HUES64 (cell line): ENCODE measurements at regions not wholly inside any gene's neighbourhood (a gene's known extent, or its start where the extent isn't known, plus 50 kb on each side); places are given as distances from the start of the nearest gene placed in this dataset.

Experiments used
- H3K27ac ChIP-seq: 2 replicates; pipeline ENCODE4 v1.7.0; 2013; ENCODE audit warnings: low read depth, low read length, inconsistent platforms
- H3K27me3 ChIP-seq: 2 replicates; pipeline ENCODE4 v1.6.1; 2013; ENCODE audit warnings: mild to moderate bottlenecking, low read length; ENCODE audit not compliant: insufficient read depth
- H3K36me3 ChIP-seq: 2 replicates; pipeline ENCODE4 v1.6.1; 2013; ENCODE audit warnings: mild to moderate bottlenecking, low read length; ENCODE audit not compliant: insufficient read depth
- H3K4me1 ChIP-seq: 2 replicates; pipeline ENCODE4 v1.6.1; 2013; ENCODE audit warnings: mild to moderate bottlenecking, low read length, moderate library complexity; ENCODE audit not compliant: insufficient read depth
- H3K4me3 ChIP-seq: 2 replicates; pipeline ENCODE4 v1.5.1; 2013; ENCODE audit warnings: mild to moderate bottlenecking, low read length, moderate library complexity
- H3K9ac ChIP-seq: 2 replicates; pipeline ENCODE4 v1.6.1; 2013; ENCODE audit warnings: mild to moderate bottlenecking, low read depth, low read length
- H3K9me3 ChIP-seq: 2 replicates; pipeline ENCODE4 v1.6.1; 2013; ENCODE audit warnings: low read depth, low read length; ENCODE audit not compliant: insufficient read depth
- WGBS: fragments of 150-250, 120-280 bp; methylation state at CpG from one replicate; pipeline ENCODE4 v1.1.7; 2013; ENCODE audit warnings: missing lambda C conversion rate; 5-methylcytosine and 5-hydroxymethylcytosine counted together

- Histone ChIP-seq H3K4me3 (no peak overlapping the region), H3K27ac (no peak overlapping the region), H3K36me3 (no peaks in the 10 kb centered on the region), H3K9ac (no peak overlapping the region), H3K9me3 (no peaks in the 10 kb centered on the region), H3K27me3 (no peaks in the 10 kb centered on the region; the same call in 1 of the 2 replicates), H3K4me1 (peaks cover 9% of the 10 kb centered on the region)
- WGBS, result 42% methylated on average over 6 of the region's 6 CpGs
Measured at GRCh38 chr3:72134989-72135451, 350.1 kb upstream of the PROK2 start.

GRCh38 chr3:72133329-72134011, 348.5 kb upstream of the PROK2 start:
- 90% methylated on average over 7 of the region's 7 CpGs for WGBS
- Histone ChIP-seq H3K9me3 (no peaks in the 10 kb centered on the region), H3K36me3 (no peaks in the 10 kb centered on the region), H3K9ac (no peak overlapping the region), H3K4me1 (peaks cover 9% of the 10 kb centered on the region), H3K27ac (no peak overlapping the region), H3K27me3 (no peaks in the 10 kb centered on the region; the same call in 1 of the 2 replicates), H3K4me3 (no peak overlapping the region)

- no peaks in the 10 kb centered on the region for H3K9me3 ChIP-seq
- 75% methylated on average over 1 of the region's 1 CpG for WGBS
- H3K9ac ChIP-seq, result no peak overlapping the region
- H3K4me1 ChIP-seq, result peaks cover 9% of the 10 kb centered on the region; the same call in 1 of the 2 replicates
- H3K4me3 ChIP-seq, result no peak overlapping the region
- H3K36me3 ChIP-seq, result no peaks in the 10 kb centered on the region
- no peaks in the 10 kb centered on the region; the same call in 1 of the 2 replicates for H3K27me3 ChIP-seq
- no peak overlapping the region for H3K27ac ChIP-seq
Measured at GRCh38 chr3:72131899-72132298, 347.0 kb upstream of the PROK2 start.

GRCh38 chr3:72130565-72130964, 345.6 kb upstream of the PROK2 start:
- Histone ChIP-seq H3K4me1 (peaks cover 9% of the 10 kb centered on the region; the same call in 1 of the 2 replicates), H3K9ac (no peak overlapping the region), H3K27ac (no peak overlapping the region), H3K27me3 (no peaks in the 10 kb centered on the region), H3K9me3 (no peaks in the 10 kb centered on the region), H3K4me3 (no peak overlapping the region), H3K36me3 (no peaks in the 10 kb centered on the region)
- WGBS, result 92% methylated on average over 1 of the region's 3 CpGs

GRCh38 chr3:72129501-72130094, 344.6 kb upstream of the PROK2 start:
- H3K4me1 ChIP-seq, result peaks cover under 1% of the 10 kb centered on the region; the same call in 1 of the 2 replicates
- H3K27ac ChIP-seq, result no peak overlapping the region
- WGBS, result 96% methylated on average over 5 of the region's 5 CpGs
- no peaks in the 10 kb centered on the region for H3K9me3 ChIP-seq
- H3K36me3 ChIP-seq, result no peaks in the 10 kb centered on the region
- H3K4me3 ChIP-seq, result no peak overlapping the region
- no peaks in the 10 kb centered on the region for H3K27me3 ChIP-seq
- no peak overlapping the region for H3K9ac ChIP-seq

GRCh38 chr3:72128921-72129320, 344.0 kb upstream of the PROK2 start:
- Histone ChIP-seq H3K36me3 (no peaks in the 10 kb centered on the region), H3K9me3 (no peaks in the 10 kb centered on the region), H3K4me1 (no peaks in the 10 kb centered on the region), H3K27me3 (no peaks in the 10 kb centered on the region), H3K9ac (no peak overlapping the region), H3K27ac (no peak overlapping the region), H3K4me3 (no peak overlapping the region)
- WGBS, result 90% methylated on average over 2 of the region's 2 CpGs

- H3K9me3 ChIP-seq, result no peaks in the 10 kb centered on the region
- no peaks in the 10 kb centered on the region for H3K27me3 ChIP-seq
- no peaks in the 10 kb centered on the region for H3K4me1 ChIP-seq
- 94% methylated on average over 3 of the region's 3 CpGs for WGBS
- no peak overlapping the region for H3K9ac ChIP-seq
- no peak overlapping the region for H3K27ac ChIP-seq
- no peaks in the 10 kb centered on the region for H3K36me3 ChIP-seq
- no peak overlapping the region for H3K4me3 ChIP-seq
Measured at GRCh38 chr3:72127844-72128243, 342.9 kb upstream of the PROK2 start.

- Histone ChIP-seq H3K4me3 (no peak overlapping the region), H3K27me3 (no peaks in the 10 kb centered on the region), H3K9me3 (no peaks in the 10 kb centered on the region), H3K9ac (no peak overlapping the region), H3K27ac (no peak overlapping the region), H3K4me1 (no peaks in the 10 kb centered on the region), H3K36me3 (no peaks in the 10 kb centered on the region)
- WGBS, result 96% methylated on average over 4 of the region's 4 CpGs
Measured at GRCh38 chr3:72127224-72127612, 342.3 kb upstream of the PROK2 start.

GRCh38 chr3:72126441-72127223, 341.7 kb upstream of the PROK2 start:
- 97% methylated on average over 8 of the region's 8 CpGs for WGBS
- no peaks in the 10 kb centered on the region for H3K27me3 ChIP-seq
- H3K4me3 ChIP-seq, result no peak overlapping the region
- H3K27ac ChIP-seq, result no peak overlapping the region
- H3K9ac ChIP-seq, result no peak overlapping the region
- H3K9me3 ChIP-seq, result no peaks in the 10 kb centered on the region
- H3K4me1 ChIP-seq, result no peaks in the 10 kb centered on the region
- no peaks in the 10 kb centered on the region for H3K36me3 ChIP-seq

GRCh38 chr3:72123908-72124441, 339.0 kb upstream of the PROK2 start:
- no peaks in the 10 kb centered on the region for H3K36me3 ChIP-seq
- H3K9ac ChIP-seq, result no peak overlapping the region
- no peaks in the 10 kb centered on the region for H3K27me3 ChIP-seq
- H3K9me3 ChIP-seq, result no peaks in the 10 kb centered on the region
- H3K27ac ChIP-seq, result no peak overlapping the region
- no peak overlapping the region for H3K4me3 ChIP-seq
- no peaks in the 10 kb centered on the region for H3K4me1 ChIP-seq
- 85% methylated on average over 7 of the region's 7 CpGs for WGBS
